GM19351 (cell line): ENCODE measurements at regions not wholly inside any gene's neighbourhood (a gene's known extent, or its start where the extent isn't known, plus 50 kb on each side); places are given as distances from the start of the nearest gene placed in this dataset.
A peak's percentile ranks its signal among the peaks of the same experiment; 100 is the strongest.
"Not testable (repeated sequence)": the region's sequence is repeated elsewhere in the genome, so short reads cannot be mapped to it uniquely, and the experiment has no call there.

Source experiments
- ATAC-seq: cut with Tn5 transposase; IDR thresholded peaks from one replicate; pipeline ENCODE4 v1.9.1; 2021; ENCODE audit warnings: mild to moderate bottlenecking, moderate library complexity; ENCODE audit not compliant: unreplicated experiment

- no peak for ATAC-seq
Measured at GRCh38 chr15:31433091-31433490, 106.5 kb downstream of the KLF13 start.

- ATAC-seq: no peak
Measured at GRCh38 chr15:31433574-31433973, 106.9 kb downstream of the KLF13 start.

GRCh38 chr15:31434275-31434587 lies 107.6 kb downstream of the KLF13 start:
- no peak for ATAC-seq

- ATAC-seq: peak; percentile 47
Measured at GRCh38 chr15:31434588-31435260, 108.1 kb downstream of the KLF13 start.

- ATAC-seq: peak; percentile 47
Measured at GRCh38 chr15:31435261-31435911, 108.8 kb downstream of the KLF13 start.

GRCh38 chr15:31435912-31436628 lies 109.4 kb downstream of the KLF13 start:
- no peak for ATAC-seq

- peak; percentile 28 for ATAC-seq
Measured at GRCh38 chr15:31437686-31438085, 111.1 kb downstream of the KLF13 start.

GRCh38 chr15:31438601-31439265 lies 112.1 kb downstream of the KLF13 start:
- no peak for ATAC-seq

- no peak for ATAC-seq
Measured at GRCh38 chr15:31439328-31439727, 112.7 kb downstream of the KLF13 start.

- not testable (repeated sequence) for ATAC-seq
Measured at GRCh38 chr15:31440216-31440615, 113.6 kb downstream of the KLF13 start.

GRCh38 chr15:31440754-31441311 lies 114.2 kb downstream of the KLF13 start:
- no peak for ATAC-seq

GRCh38 chr15:31442226-31442625 lies 115.6 kb downstream of the KLF13 start:
- no peak for ATAC-seq

GRCh38 chr15:31442699-31443111 lies 116.1 kb downstream of the KLF13 start:
- no peak for ATAC-seq

GRCh38 chr15:31444844-31445243 lies 118.2 kb downstream of the KLF13 start:
- no peak for ATAC-seq

GRCh38 chr15:31446546-31446945 lies 119.9 kb downstream of the KLF13 start:
- no peak for ATAC-seq

GRCh38 chr15:31447931-31448634 lies 121.4 kb downstream of the KLF13 start:
- ATAC-seq: no peak

GRCh38 chr15:31448635-31448979 lies 122.0 kb downstream of the KLF13 start:
- no peak for ATAC-seq

GRCh38 chr15:31452595-31453557 lies 126.2 kb downstream of the KLF13 start:
- no peak for ATAC-seq

- ATAC-seq: no peak
Measured at GRCh38 chr15:31453558-31454318, 127.1 kb downstream of the KLF13 start.
